Hepatocyte (in vitro differentiated cells): ENCODE measurements at regions not wholly inside any gene's neighbourhood (a gene's known extent, or its start where the extent isn't known, plus 50 kb on each side); places are given as distances from the start of the nearest gene placed in this dataset.

Experiments
- CTCF ChIP-seq: fragments of 200-600 bp; sonication (generic); IDR thresholded peaks from 2 replicates; pipeline ENCODE4 v1.5.1; 2016; ENCODE audit warnings: antibody characterized with exemption, mild to moderate bottlenecking; ENCODE audit not compliant: poor library complexity
- EZH2 ChIP-seq: fragments of 200-600 bp; sonication (generic); IDR thresholded peaks from 2 replicates; pipeline ENCODE4 v1.6.1; 2016; ENCODE audit warnings: antibody characterized with exemption, mild to moderate bottlenecking, borderline replicate concordance
- EZH2phosphoT487 ChIP-seq: fragments of 200-600 bp; sonication (generic); IDR thresholded peaks from one replicate; pipeline ENCODE4 v1.6.1; 2018; ENCODE audit warnings: antibody characterized with exemption, mild to moderate bottlenecking, low read depth, moderate library complexity; ENCODE audit not compliant: unreplicated experiment, severe bottlenecking

- TF ChIP-seq CTCF = no peak
- TF ChIP-seq EZH2phosphoT487 = no peak
- no peak for TF ChIP-seq EZH2
Observed at GRCh38 chr1:4462831-4463484, 191.5 kb upstream of the AJAP1 start.
